ENCODE measurements at regions not wholly inside any gene's neighbourhood (a gene's known extent, or its start where the extent isn't known, plus 50 kb on each side); places are given as distances from the start of the nearest gene placed in this dataset.
"Not testable (repeated sequence)": the region's sequence is repeated elsewhere in the genome, so short reads cannot be mapped to it uniquely, and the experiment has no call there.

- no peak for ATAC-seq
Observed at GRCh38 chr15:47887241-47887800, 170.0 kb downstream of the SEMA6D start.

- no peak for ATAC-seq
Observed at GRCh38 chr15:47888385-47889100, 171.2 kb downstream of the SEMA6D start.

GRCh38 chr15:47890397-47891150, 173.3 kb downstream of the SEMA6D start:
- no peak for ATAC-seq

- no peak for ATAC-seq
Observed at GRCh38 chr15:47897525-47897924, 180.2 kb downstream of the SEMA6D start.

- no peak for ATAC-seq
Observed at GRCh38 chr15:47900751-47901150, 183.4 kb downstream of the SEMA6D start.

- ATAC-seq, result no peak
Observed at GRCh38 chr15:47903368-47903767, 186.1 kb downstream of the SEMA6D start.

- no peak for ATAC-seq
Observed at GRCh38 chr15:47908486-47908885, 191.2 kb downstream of the SEMA6D start.

- no peak for ATAC-seq
Observed at GRCh38 chr15:47908950-47909670, 191.8 kb downstream of the SEMA6D start.

- ATAC-seq, result not testable (repeated sequence)
Observed at GRCh38 chr15:47912910-47913309, 195.6 kb downstream of the SEMA6D start.

GRCh38 chr15:47917881-47918280, 200.6 kb downstream of the SEMA6D start:
- ATAC-seq, result no peak

GRCh38 chr15:47918877-47919276, 201.6 kb downstream of the SEMA6D start:
- ATAC-seq, result no peak

GRCh38 chr15:47924381-47924780, 196.4 kb upstream of the SLC24A5 start:
- ATAC-seq, result no peak

- no peak for ATAC-seq
Observed at GRCh38 chr15:47929138-47929803, 191.5 kb upstream of the SLC24A5 start.

- ATAC-seq, result no peak
Observed at GRCh38 chr15:47932261-47932660, 188.5 kb upstream of the SLC24A5 start.

GRCh38 chr15:47932951-47933641, 187.7 kb upstream of the SLC24A5 start:
- no peak for ATAC-seq

GRCh38 chr15:47933865-47934264, 186.9 kb upstream of the SLC24A5 start:
- no peak for ATAC-seq

- no peak for ATAC-seq
Observed at GRCh38 chr15:47934342-47934741, 186.4 kb upstream of the SLC24A5 start.

- no peak for ATAC-seq
Observed at GRCh38 chr15:47937834-47938233, 183.0 kb upstream of the SLC24A5 start.

GRCh38 chr15:47944637-47945288, 176.0 kb upstream of the SLC24A5 start:
- no peak for ATAC-seq

GRCh38 chr15:47945872-47946650, 174.7 kb upstream of the SLC24A5 start:
- no peak for ATAC-seq

- no peak for ATAC-seq
Observed at GRCh38 chr15:47949815-47950214, 171.0 kb upstream of the SLC24A5 start.

Data from activated CD4-positive, CD25-positive, alpha-beta regulatory T cell treated with anti-CD3 and anti-CD28 coated beads, Interleukin-2, amount 50 U/mL, for 24 hours (primary cell).